HUES6 (cell line): ENCODE measurements at regions not wholly inside any gene's neighbourhood (a gene's known extent, or its start where the extent isn't known, plus 50 kb on each side); places are given as distances from the start of the nearest gene placed in this dataset.

Experiments
- H3K27ac ChIP-seq: 2 replicates; pipeline ENCODE4 v1.7.0; 2013; ENCODE audit warnings: low read depth, mild to moderate bottlenecking, low read length, inconsistent platforms
- H3K27me3 ChIP-seq: 2 replicates; pipeline ENCODE4 v1.6.1; 2013; ENCODE audit warnings: low read length; ENCODE audit not compliant: control insufficient read depth, insufficient read depth
- H3K36me3 ChIP-seq: 2 replicates; pipeline ENCODE4 v1.6.1; 2013; ENCODE audit warnings: low read length; ENCODE audit not compliant: control insufficient read depth, insufficient read depth
- H3K4me1 ChIP-seq: 2 replicates; pipeline ENCODE4 v1.6.1; 2013; ENCODE audit warnings: low read length; ENCODE audit not compliant: control insufficient read depth, insufficient read depth
- H3K4me3 ChIP-seq: 2 replicates; pipeline ENCODE4 v1.5.1; 2013; ENCODE audit warnings: low read depth, low read length
- H3K9ac ChIP-seq: one replicate; pipeline ENCODE4 v1.6.1; 2013; ENCODE audit warnings: mild to moderate bottlenecking, low read length
- H3K9me3 ChIP-seq: 2 replicates; pipeline ENCODE4 v1.6.1; 2013; ENCODE audit warnings: low read depth, low read length; ENCODE audit not compliant: control insufficient read depth, insufficient read depth

DNA sequence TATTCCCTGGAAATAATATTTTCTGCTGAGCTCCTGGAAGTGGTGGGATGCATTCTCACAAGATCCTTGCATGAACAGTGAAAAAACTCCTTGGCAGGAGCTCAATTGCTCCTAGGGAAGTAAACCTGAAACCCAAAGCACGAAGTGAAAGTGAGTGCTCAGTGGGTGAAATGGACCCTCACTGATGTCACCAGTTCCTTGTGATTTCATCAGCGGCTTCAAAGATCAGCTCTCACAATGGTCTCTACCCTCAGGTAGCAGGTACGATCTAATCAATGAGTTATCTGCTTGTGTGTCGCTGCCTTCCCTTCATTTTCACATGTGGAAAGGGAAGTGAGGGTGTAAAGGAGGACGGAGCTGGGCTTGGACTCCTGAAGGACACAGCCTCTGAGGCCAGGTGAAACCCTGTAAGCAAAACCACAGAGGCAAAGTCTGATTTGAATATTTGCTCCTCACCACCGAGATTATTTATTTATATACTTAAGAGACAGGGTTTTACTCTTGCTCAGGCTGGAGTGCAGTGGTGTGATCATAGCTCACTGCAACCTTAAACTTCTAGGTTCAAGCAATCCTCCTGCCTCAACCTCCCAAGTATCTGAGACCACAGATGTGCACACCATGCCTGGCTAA, 255.4 kb upstream of the LYZL1 start:
- H3K4me3 ChIP-seq, result no peak overlapping the region
- no peaks in the 10 kb centered on the region for H3K27me3 ChIP-seq
- H3K36me3 ChIP-seq, result no peaks in the 10 kb centered on the region
- no peaks in the 10 kb centered on the region for H3K9me3 ChIP-seq
- no peak overlapping the region for H3K27ac ChIP-seq
- no peaks in the 10 kb centered on the region for H3K4me1 ChIP-seq
- no peak overlapping the region for H3K9ac ChIP-seq

DNA sequence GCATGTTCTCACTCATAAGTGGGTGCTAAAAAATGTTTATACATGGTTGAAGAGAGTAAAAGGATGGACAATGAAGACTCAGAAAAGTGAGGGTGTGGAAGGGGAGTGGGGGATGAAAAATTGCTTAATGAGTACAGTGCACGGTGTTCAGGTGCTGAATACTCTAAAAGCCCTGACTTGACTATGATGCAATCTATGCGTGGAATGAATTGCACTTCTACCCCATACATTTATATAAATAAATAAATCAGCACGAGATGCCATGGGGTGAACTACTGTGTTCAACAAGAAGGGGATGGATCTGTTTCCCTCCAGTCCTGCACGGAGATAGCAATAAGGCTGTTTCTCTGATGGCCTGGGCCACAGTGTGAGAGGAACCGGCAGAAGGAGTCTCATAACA, 254.3 kb upstream of the LYZL1 start:
- no peaks in the 10 kb centered on the region for H3K36me3 ChIP-seq
- H3K4me1 ChIP-seq, result no peaks in the 10 kb centered on the region
- no peak overlapping the region for H3K27ac ChIP-seq
- no peak overlapping the region for H3K9ac ChIP-seq
- H3K27me3 ChIP-seq, result no peaks in the 10 kb centered on the region
- H3K4me3 ChIP-seq, result no peak overlapping the region
- H3K9me3 ChIP-seq, result no peaks in the 10 kb centered on the region

DNA sequence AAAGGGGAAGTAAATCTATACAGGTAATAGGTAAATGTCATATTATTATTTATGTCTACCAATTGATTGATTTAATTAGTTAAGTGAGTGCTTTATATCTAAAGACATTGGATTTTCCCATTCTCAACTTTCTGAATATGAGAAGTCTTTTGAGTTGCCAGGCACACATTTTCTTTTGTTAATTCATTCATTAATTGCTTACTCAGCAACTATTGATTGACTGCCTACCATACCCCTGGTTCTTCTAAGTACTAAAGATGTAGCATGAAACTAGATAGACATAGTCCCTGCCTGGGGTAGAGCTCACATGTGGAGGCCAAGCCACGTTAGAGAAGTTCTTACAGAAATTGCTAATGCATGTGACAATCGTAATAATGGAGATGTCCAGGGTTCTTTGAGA, 253.1 kb upstream of the LYZL1 start:
- Histone ChIP-seq H3K4me3 (no peak overlapping the region), H3K27ac (no peak overlapping the region), H3K27me3 (no peaks in the 10 kb centered on the region), H3K4me1 (no peaks in the 10 kb centered on the region), H3K9me3 (peaks cover 4% of the 10 kb centered on the region), H3K36me3 (no peaks in the 10 kb centered on the region), H3K9ac (no peak overlapping the region)

DNA sequence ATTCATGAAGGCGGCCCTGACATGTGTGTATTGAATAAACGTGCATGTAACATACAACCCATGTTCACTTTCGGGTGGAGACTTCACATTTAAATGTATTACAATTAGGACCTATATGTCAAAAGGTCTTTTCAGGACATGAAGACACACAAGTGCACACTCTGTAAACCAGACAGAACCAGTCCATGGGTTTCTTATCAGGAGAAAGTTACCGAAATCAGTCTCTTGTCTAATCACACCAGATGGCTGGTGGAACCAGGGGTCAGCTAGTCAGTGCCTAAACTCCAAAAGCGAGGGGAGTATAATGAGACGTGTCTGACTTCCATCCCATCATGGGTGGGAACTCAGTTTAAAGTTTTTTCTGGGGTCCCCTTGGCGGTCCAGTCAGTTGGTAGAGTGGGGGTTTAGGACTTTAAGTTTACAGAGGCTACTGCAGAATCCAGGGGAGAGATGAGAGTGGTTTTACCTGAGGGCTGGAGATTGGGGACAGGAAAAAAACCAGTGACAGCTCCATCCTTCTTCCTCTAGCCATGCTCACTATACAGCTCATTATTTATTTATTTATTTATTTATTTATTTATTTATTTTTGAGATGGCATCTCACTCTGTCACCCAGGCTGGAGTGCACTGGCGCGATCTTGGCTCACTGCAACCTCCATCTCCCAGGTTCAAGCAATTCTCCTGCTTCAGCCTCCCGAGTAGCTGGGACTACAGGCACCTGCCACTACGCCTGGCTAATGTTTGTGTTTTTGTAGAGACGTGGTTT, 251.3 kb upstream of the LYZL1 start:
- Histone ChIP-seq H3K27me3 (no peaks in the 10 kb centered on the region), H3K9ac (no peak overlapping the region), H3K9me3 (peaks cover 13% of the 10 kb centered on the region), H3K4me1 (no peaks in the 10 kb centered on the region), H3K36me3 (no peaks in the 10 kb centered on the region), H3K4me3 (no peak overlapping the region), H3K27ac (no peak overlapping the region)

DNA sequence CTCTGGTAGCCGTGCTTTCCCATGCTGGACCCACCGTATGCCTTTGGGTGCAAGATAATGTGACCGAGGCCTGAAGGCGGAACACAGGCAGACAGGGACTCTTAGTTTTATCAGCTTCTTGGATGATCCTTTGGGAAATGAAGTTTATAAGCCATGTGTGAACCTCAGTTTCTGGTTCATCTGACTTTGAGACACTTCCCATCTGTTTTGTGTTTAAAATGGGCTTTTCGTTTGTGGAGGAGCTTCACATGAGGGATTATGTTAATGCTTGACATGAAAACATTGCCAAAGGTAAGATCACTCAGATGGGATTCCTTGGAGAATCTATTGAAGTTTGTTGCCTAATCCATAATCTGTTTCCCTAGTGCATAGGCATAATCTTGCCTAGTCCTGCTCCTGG, 249.8 kb upstream of the LYZL1 start:
- peaks cover 16% of the 10 kb centered on the region for H3K9me3 ChIP-seq
- no peak overlapping the region for H3K4me3 ChIP-seq
- no peak overlapping the region for H3K9ac ChIP-seq
- no peaks in the 10 kb centered on the region for H3K4me1 ChIP-seq
- H3K27ac ChIP-seq, result no peak overlapping the region
- H3K36me3 ChIP-seq, result no peaks in the 10 kb centered on the region
- no peaks in the 10 kb centered on the region for H3K27me3 ChIP-seq

DNA sequence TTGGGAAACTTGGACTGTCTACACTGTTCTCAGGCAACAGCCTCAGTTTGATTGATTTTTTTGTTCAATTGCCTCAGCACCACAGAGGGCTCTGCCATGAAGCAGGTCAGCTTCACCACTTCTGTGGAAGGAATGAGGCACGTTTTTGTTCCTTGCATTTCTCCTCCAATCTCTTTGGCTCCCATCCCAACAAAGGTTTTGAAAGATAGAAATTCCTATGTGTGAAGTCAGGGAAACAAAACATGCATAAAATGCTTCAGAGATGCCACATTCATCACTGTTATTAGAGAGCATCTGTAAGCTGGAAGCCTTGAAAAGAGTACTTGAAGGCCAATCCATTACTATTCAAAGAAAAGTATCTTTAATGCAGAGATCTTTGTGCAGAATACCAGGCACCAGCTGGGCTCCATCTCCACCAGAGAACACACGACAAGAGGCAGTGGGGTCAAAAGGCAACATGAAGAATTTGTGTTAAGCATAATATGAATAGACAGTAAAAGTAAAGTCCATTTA, 249.1 kb upstream of the LYZL1 start:
- peaks cover 16% of the 10 kb centered on the region for H3K9me3 ChIP-seq
- H3K27ac ChIP-seq, result no peak overlapping the region
- no peaks in the 10 kb centered on the region for H3K4me1 ChIP-seq
- H3K4me3 ChIP-seq, result no peak overlapping the region
- no peaks in the 10 kb centered on the region for H3K36me3 ChIP-seq
- no peaks in the 10 kb centered on the region for H3K27me3 ChIP-seq
- no peak overlapping the region for H3K9ac ChIP-seq

DNA sequence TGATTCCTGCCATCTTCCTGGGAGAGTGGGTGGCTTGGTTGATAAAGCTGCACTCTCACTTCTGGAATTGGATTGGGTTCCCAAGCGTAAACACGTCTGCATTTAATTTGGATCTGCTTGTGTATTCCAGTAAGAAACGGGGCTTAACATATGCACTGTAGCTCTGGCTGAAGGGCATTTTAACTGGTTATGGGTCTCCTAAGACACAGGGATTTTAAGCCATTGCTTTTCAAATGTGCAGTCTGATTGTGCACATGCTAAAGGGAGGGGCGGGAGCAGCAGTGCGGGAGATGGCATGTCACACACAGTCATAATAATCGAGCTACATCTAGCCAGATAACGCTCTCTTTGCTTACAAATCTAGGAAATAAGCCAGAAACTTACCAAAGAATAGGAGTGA, 247.3 kb upstream of the LYZL1 start:
- Histone ChIP-seq H3K9me3 (peaks cover 16% of the 10 kb centered on the region), H3K4me3 (no peak overlapping the region), H3K27ac (no peak overlapping the region), H3K9ac (no peak overlapping the region), H3K36me3 (no peaks in the 10 kb centered on the region), H3K4me1 (no peaks in the 10 kb centered on the region), H3K27me3 (no peaks in the 10 kb centered on the region)

DNA sequence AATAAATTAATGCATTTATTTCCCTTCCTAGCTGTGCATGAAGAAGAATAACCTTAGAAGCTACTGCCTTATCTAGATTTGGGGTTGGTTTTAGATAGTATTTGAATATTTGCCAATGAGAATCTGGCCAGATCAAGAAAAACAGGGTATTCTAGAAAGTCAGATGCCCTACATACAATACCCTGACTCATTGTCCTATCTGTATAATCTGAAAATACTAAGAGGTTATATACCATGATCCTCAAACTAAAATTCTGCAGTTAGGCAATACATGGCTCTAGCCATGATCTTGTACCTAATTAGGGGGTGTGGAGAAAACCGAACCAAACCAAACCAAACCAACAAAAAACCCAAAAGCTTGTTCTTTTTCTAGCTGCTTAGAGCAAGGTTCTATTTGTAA, 240.4 kb upstream of the LYZL1 start:
- Histone ChIP-seq H3K9me3 (no peaks in the 10 kb centered on the region), H3K4me3 (no peak overlapping the region), H3K27ac (no peak overlapping the region)

DNA sequence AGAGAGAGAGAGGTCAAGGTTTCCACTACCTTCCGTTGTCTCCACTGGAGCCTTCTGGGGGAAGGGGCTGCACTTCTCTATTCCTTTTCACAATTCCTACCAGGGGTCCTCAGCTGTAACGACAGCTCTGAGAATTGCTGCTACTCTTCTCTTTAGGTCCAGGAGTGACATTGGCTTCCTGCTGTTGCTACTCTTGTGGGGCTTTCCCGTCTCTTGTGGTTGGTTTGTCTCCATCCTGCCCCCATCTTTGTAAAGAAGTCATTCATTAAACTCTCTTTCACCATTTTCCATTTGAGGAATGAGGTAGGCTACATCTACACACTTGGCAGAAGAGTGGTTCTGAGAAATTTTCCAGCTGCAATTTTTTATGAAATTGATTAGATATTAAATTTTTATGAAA, 238.8 kb upstream of the LYZL1 start:
- peaks cover 6% of the 10 kb centered on the region for H3K4me1 ChIP-seq
- H3K9ac ChIP-seq, result no peak overlapping the region
- H3K27me3 ChIP-seq, result no peaks in the 10 kb centered on the region
- no peak overlapping the region for H3K27ac ChIP-seq
- no peak overlapping the region for H3K4me3 ChIP-seq
- no peaks in the 10 kb centered on the region for H3K36me3 ChIP-seq
- no peaks in the 10 kb centered on the region for H3K9me3 ChIP-seq

More for the DNA sequence above, 240.4 kb upstream of the LYZL1 start:
- Histone ChIP-seq H3K4me1 (no peaks in the 10 kb centered on the region), H3K9ac (no peak overlapping the region), H3K27me3 (no peaks in the 10 kb centered on the region), H3K36me3 (no peaks in the 10 kb centered on the region)

DNA sequence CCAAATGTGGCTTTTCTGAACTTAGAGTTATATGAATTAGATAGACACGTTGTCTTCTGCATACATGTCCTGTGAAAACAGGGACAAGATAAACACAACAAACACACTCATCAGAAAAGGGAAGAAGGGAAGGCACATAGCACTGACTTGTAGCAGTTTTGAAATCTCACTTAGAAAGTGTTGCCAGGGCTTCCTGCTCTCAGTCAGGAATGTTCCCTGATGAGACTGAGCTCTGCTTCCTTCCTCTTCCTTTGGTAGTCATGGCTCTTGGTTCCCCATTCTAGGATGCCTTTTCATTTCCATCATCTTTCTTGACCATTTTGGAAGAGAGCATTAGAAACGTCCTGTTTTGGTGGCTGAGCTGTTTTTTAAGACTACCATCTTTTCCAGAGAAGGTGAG, 233.8 kb upstream of the LYZL1 start:
- Histone ChIP-seq H3K9ac (no peak overlapping the region), H3K36me3 (no peaks in the 10 kb centered on the region), H3K9me3 (no peaks in the 10 kb centered on the region), H3K27me3 (no peaks in the 10 kb centered on the region), H3K4me1 (peaks cover 16% of the 10 kb centered on the region), H3K4me3 (no peak overlapping the region), H3K27ac (no peak overlapping the region)

DNA sequence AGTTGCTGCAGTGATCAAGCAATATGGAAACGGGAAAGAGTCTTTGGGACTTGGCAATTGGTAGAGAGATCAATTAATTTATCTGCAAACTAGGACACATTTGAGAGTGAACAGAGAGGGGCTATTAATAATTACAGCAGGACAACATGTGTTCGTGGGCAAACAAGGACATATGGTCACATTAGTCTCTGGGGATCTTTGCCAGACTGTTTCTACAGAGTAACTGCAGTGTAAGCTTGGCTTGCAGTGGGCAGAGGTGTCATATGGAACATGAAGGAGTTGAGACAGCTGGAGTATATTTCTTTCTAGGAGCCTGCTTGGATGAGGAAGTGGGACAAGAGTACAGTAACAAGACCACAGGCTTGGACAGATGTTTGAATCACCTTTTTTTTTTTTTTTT, 232.1 kb upstream of the LYZL1 start:
- Histone ChIP-seq H3K27me3 (no peaks in the 10 kb centered on the region), H3K9me3 (no peaks in the 10 kb centered on the region), H3K36me3 (no peaks in the 10 kb centered on the region), H3K27ac (no peak overlapping the region), H3K9ac (no peak overlapping the region), H3K4me3 (no peak overlapping the region), H3K4me1 (peaks cover 16% of the 10 kb centered on the region)
